OCI-LY3 (cell line): ENCODE measurements at regions not wholly inside any gene's neighbourhood (a gene's known extent, or its start where the extent isn't known, plus 50 kb on each side); places are given as distances from the start of the nearest gene placed in this dataset.

Experiments used
- H2AFZ ChIP-seq: fragments of 200-600, 300-600 bp; shearing (Covaris generic); 2 replicates; pipeline ENCODE4 v1.6.0; 2014; ENCODE audit warnings: antibody characterized with exemption, low read depth, low read length
- H3K27ac ChIP-seq: fragments of 200-600, 300-600 bp; sonication (generic); 2 replicates; pipeline ENCODE4 v1.5.1; 2014; ENCODE audit warnings: mild to moderate bottlenecking, low read length, moderate library complexity, mixed read lengths
- H3K27me3 ChIP-seq: fragments of 200-600, 300-600 bp; sonication (generic); 2 replicates; pipeline ENCODE4 v1.6.1; 2014; ENCODE audit warnings: low read depth, low read length, mixed read lengths
- H3K36me3 ChIP-seq: fragments of 200-600, 300-600 bp; sonication (generic); replicated peaks from 2 replicates; pipeline ENCODE3; 2014; ENCODE audit warnings: low read depth, low read length, mixed read lengths
- H3K4me1 ChIP-seq: fragments of 300-600, 200-600 bp; sonication (generic); 2 replicates; pipeline ENCODE4 v1.6.1; 2014; ENCODE audit warnings: low read length, mixed read lengths
- H3K4me2 ChIP-seq: fragments of 200-600, 300-600 bp; sonication (generic); 2 replicates; pipeline ENCODE4 v1.6.1; 2014; ENCODE audit warnings: low read length, mixed read lengths
- H3K4me3 ChIP-seq: fragments of 300-600, 200-600 bp; sonication (generic); 2 replicates; pipeline ENCODE4 v1.5.1; 2014; ENCODE audit warnings: antibody characterized with exemption, mild to moderate bottlenecking, low read length, moderate library complexity
- H3K79me2 ChIP-seq: fragments of 300-600, 200-600 bp; shearing (Covaris generic); 2 replicates; pipeline ENCODE4 v1.6.1; 2014; ENCODE audit warnings: mild to moderate bottlenecking, low read length, mixed read lengths
- H3K9ac ChIP-seq: fragments of 300-600, 200-600 bp; shearing (Covaris generic); 2 replicates; pipeline ENCODE4 v1.6.0; 2014; ENCODE audit warnings: mild to moderate bottlenecking, low read length, moderate library complexity
- H3K9me3 ChIP-seq: fragments of 200-600, 300-600 bp; shearing (Covaris generic); 2 replicates; pipeline ENCODE4 v1.6.1; 2014; ENCODE audit warnings: low read length, mixed read lengths; ENCODE audit not compliant: insufficient read depth
- H4K20me1 ChIP-seq: fragments of 200-600, 300-600 bp; sonication (generic); 2 replicates; pipeline ENCODE4 v1.6.1; 2016; ENCODE audit warnings: low read length, mixed read lengths; ENCODE audit not compliant: insufficient read depth
- CTCF ChIP-seq: fragments of 200-600, 300-600 bp; sonication (generic); IDR thresholded peaks from 2 replicates; pipeline ENCODE4 v1.5.1; 2014; ENCODE audit warnings: antibody characterized with exemption, low read length, low read depth
- EZH2phosphoT487 ChIP-seq: fragments of 200-600 bp; shearing (Covaris generic); IDR thresholded peaks from 2 replicates; pipeline ENCODE4 v1.6.1; 2018; ENCODE audit warnings: antibody characterized with exemption, mixed run types, low read depth

GRCh38 chr5:3780278-3780677 lies 184.6 kb downstream of the IRX1 start:
- Histone ChIP-seq H3K27me3 (no peaks in the 10 kb centered on the region), H3K36me3 (no peaks in the 10 kb centered on the region), H3K9me3 (no peaks in the 10 kb centered on the region), H3K27ac (no peak overlapping the region), H4K20me1 (no peaks in the 10 kb centered on the region), H3K4me2 (no peak overlapping the region), H3K4me1 (no peaks in the 10 kb centered on the region), H2AFZ (no peak overlapping the region), H3K4me3 (no peak overlapping the region), H3K79me2 (no peaks in the 10 kb centered on the region), H3K9ac (no peak overlapping the region)
- no peak for TF ChIP-seq EZH2phosphoT487
- TF ChIP-seq CTCF: no peak

- H3K4me2 ChIP-seq: no peak overlapping the region
- no peak overlapping the region for H2AFZ ChIP-seq
- no peak overlapping the region for H3K9ac ChIP-seq
- TF ChIP-seq EZH2phosphoT487: no peak
- no peak overlapping the region for H3K27ac ChIP-seq
- no peaks in the 10 kb centered on the region for H3K36me3 ChIP-seq
- no peaks in the 10 kb centered on the region for H3K4me1 ChIP-seq
- no peaks in the 10 kb centered on the region for H3K79me2 ChIP-seq
- no peaks in the 10 kb centered on the region; the same call in 1 of the 2 replicates for H3K9me3 ChIP-seq
- no peaks in the 10 kb centered on the region for H3K27me3 ChIP-seq
- no peaks in the 10 kb centered on the region for H4K20me1 ChIP-seq
- no peak overlapping the region for H3K4me3 ChIP-seq
Measured at GRCh38 chr5:3780907-3781306, 185.3 kb downstream of the IRX1 start.

GRCh38 chr5:3784854-3785253 lies 189.2 kb downstream of the IRX1 start:
- Histone ChIP-seq H3K27ac (no peak overlapping the region), H3K9ac (no peak overlapping the region), H3K4me2 (no peak overlapping the region), H3K27me3 (no peaks in the 10 kb centered on the region), H3K79me2 (no peaks in the 10 kb centered on the region), H3K4me3 (no peak overlapping the region), H3K4me1 (no peaks in the 10 kb centered on the region), H2AFZ (no peak overlapping the region), H4K20me1 (no peaks in the 10 kb centered on the region), H3K36me3 (no peaks in the 10 kb centered on the region), H3K9me3 (no peaks in the 10 kb centered on the region; the same call in 1 of the 2 replicates)
- TF ChIP-seq CTCF (no peak), EZH2phosphoT487 (no peak)

GRCh38 chr5:3786165-3786564 lies 190.5 kb downstream of the IRX1 start:
- H3K4me2 ChIP-seq: no peak overlapping the region
- H3K9ac ChIP-seq: no peak overlapping the region
- no peaks in the 10 kb centered on the region for H3K27me3 ChIP-seq
- no peak overlapping the region for H2AFZ ChIP-seq
- no peaks in the 10 kb centered on the region for H3K79me2 ChIP-seq
- H3K9me3 ChIP-seq: no peaks in the 10 kb centered on the region; the same call in 1 of the 2 replicates
- H3K36me3 ChIP-seq: no peaks in the 10 kb centered on the region
- H3K27ac ChIP-seq: no peak overlapping the region
- H3K4me1 ChIP-seq: no peaks in the 10 kb centered on the region
- TF ChIP-seq CTCF (no peak), EZH2phosphoT487 (no peak)
- H4K20me1 ChIP-seq: no peaks in the 10 kb centered on the region
- H3K4me3 ChIP-seq: no peak overlapping the region

- H4K20me1 ChIP-seq: no peaks in the 10 kb centered on the region
- no peaks in the 10 kb centered on the region for H3K79me2 ChIP-seq
- no peak for TF ChIP-seq EZH2phosphoT487
- TF ChIP-seq CTCF: no peak
- H3K9ac ChIP-seq: no peak overlapping the region
- no peaks in the 10 kb centered on the region for H3K36me3 ChIP-seq
- H3K27ac ChIP-seq: no peak overlapping the region
- H3K9me3 ChIP-seq: no peaks in the 10 kb centered on the region; the same call in 1 of the 2 replicates
- no peak overlapping the region for H3K4me3 ChIP-seq
- no peak overlapping the region for H3K4me2 ChIP-seq
- H3K4me1 ChIP-seq: no peaks in the 10 kb centered on the region
- H3K27me3 ChIP-seq: no peaks in the 10 kb centered on the region
- no peak overlapping the region for H2AFZ ChIP-seq
Measured at GRCh38 chr5:3786891-3787430, 191.3 kb downstream of the IRX1 start.
